OCI-LY3 (cell line): ENCODE measurements at regions not wholly inside any gene's neighbourhood (a gene's known extent, or its start where the extent isn't known, plus 50 kb on each side); places are given as distances from the start of the nearest gene placed in this dataset.

ENCODE experiments used
- CTCF ChIP-seq: fragments of 200-600, 300-600 bp; sonication (generic); IDR thresholded peaks from 2 replicates; pipeline ENCODE4 v1.5.1; 2014; ENCODE audit warnings: antibody characterized with exemption, low read length, low read depth
- EZH2phosphoT487 ChIP-seq: fragments of 200-600 bp; shearing (Covaris generic); IDR thresholded peaks from 2 replicates; pipeline ENCODE4 v1.6.1; 2018; ENCODE audit warnings: antibody characterized with exemption, mixed run types, low read depth

GRCh38 chr13:54574791-54575190 is 1546.2 kb downstream of the OLFM4 start:
- TF ChIP-seq CTCF (no peak), EZH2phosphoT487 (no peak)
